Ovary (tissue), 7 donors: ENCODE measurements at regions not wholly inside any gene's neighbourhood (a gene's known extent, or its start where the extent isn't known, plus 50 kb on each side); places are given as distances from the start of the nearest gene placed in this dataset.

Source experiments
- DNase-seq, 5 donors: peaks; one replicate each; pipeline ENCODE4 v3.0.0-alpha.2; 2019 to 2020
- H3K27ac ChIP-seq, 2 donors: fragments of 200-600 bp; one replicate each; pipeline versions ENCODE4 v1.5.1 to v1.8.0; 2019 to 2022
- H3K27me3 ChIP-seq: fragments of 200-600 bp; one replicate; pipeline ENCODE4 v1.8.0; 2022
- H3K36me3 ChIP-seq: fragments of 200-600 bp; sonication (generic); one replicate; pipeline ENCODE4 v1.5.1; 2019
- H3K4me1 ChIP-seq: one replicate; pipeline ENCODE4 v1.8.1; 2013; ENCODE audit warnings: mild to moderate bottlenecking, moderate library complexity; ENCODE audit not compliant: insufficient read depth
- H3K4me3 ChIP-seq: fragments of 200-600 bp; sonication (generic); one replicate; pipeline ENCODE4 v1.5.1; 2017
- H3K9me3 ChIP-seq, 2 donors: fragments of 200-600 bp in 1 of 2; sonication (generic) in 1 of 2; one replicate each; pipeline versions ENCODE4 v1.5.1 to v1.8.1; 2013 to 2019; ENCODE audit warnings: mild to moderate bottlenecking in 1 of 2, moderate library complexity in 1 of 2
- CTCF ChIP-seq, 3 donors: fragments of 450-650 bp in 2 of 3; fragments of 200-600 bp in 1 of 3; IDR thresholded peaks; one replicate each; pipeline versions ENCODE4 v1.5.1 to v1.8.0; 2016 to 2022; ENCODE audit warnings: antibody characterized with exemption in 3 of 3, mild to moderate bottlenecking in 1 of 3
- EP300 ChIP-seq: sonication (generic); formaldehyde crosslinking; IDR thresholded peaks from one replicate; pipeline ENCODE4 v1.6.1; 2017; ENCODE audit warnings: antibody characterized with exemption
- POLR2A ChIP-seq: fragments of 450-650 bp; IDR thresholded peaks from one replicate; pipeline ENCODE4 v1.6.1; 2017; ENCODE audit warnings: antibody characterized with exemption, mild to moderate bottlenecking, moderate library complexity
- WGBS, 3 donors: extraction: QIAGEN DNeasy Blood & Tissue Kit in 1 of 3; methylation state at CpG; one replicate each; pipeline versions ENCODE4 v1.1.5 to v1.1.7; 2013 to 2017; 5-methylcytosine and 5-hydroxymethylcytosine counted together
- intact Hi-C, 4 donors: fragments of 100-400 bp; cut with DNase I; formaldehyde crosslinking; loops; one replicate each; pipeline versions ENCODE4 v1.11.0 to v1.15.1; 2022 to 2023
- donor health status: DM: no; HTN: no; CAD: no; lungs with moderate emphysema.
- donor health status: DM: no; HTN: no; CAD: no.
- donor health status: Bipolar disorder and iron deficiency.
- donor health status: DM: no; HTN: no; CAD: no.
- donor health status: DM: yes; HTN: yes; CAD: no.

- Histone ChIP-seq H3K36me3 (no peaks in the 10 kb centered on the region), H3K27me3 (no peaks in the 10 kb centered on the region), H3K4me1 (no peaks in the 10 kb centered on the region), H3K27ac (no peak overlapping the region), H3K9me3 (no peaks in the 10 kb centered on the region), H3K4me3 (no peak overlapping the region)
- TF ChIP-seq EP300 (no peak), POLR2A (no peak), CTCF (IDR thresholded peaks at IDR 0.05) (no peak)
- 95 to 96% (median 95%) methylated on average over 5 of the region's 5 CpGs for WGBS, 3 donors
- DNase-seq = no peak
- intact Hi-C loops = no loop called here
These were observed 56.3 kb upstream of the GULP1 start for GRCh38 chr2:188235364-188235763.

GRCh38 chr2:188238386-188238785 is 53.3 kb upstream of the GULP1 start:
- intact Hi-C loops = no loop called here
- no peak for DNase-seq
- no peak for TF ChIP-seq CTCF (IDR thresholded peaks at IDR 0.05)
- no peak for TF ChIP-seq POLR2A
- no peak for TF ChIP-seq EP300
- Histone ChIP-seq H3K4me3 (no peak overlapping the region), H3K27me3 (no peaks in the 10 kb centered on the region), H3K27ac (no peak overlapping the region), H3K9me3 (no peaks in the 10 kb centered on the region), H3K36me3 (no peaks in the 10 kb centered on the region), H3K4me1 (no peaks in the 10 kb centered on the region)
- 0 to 74% (median 67%) methylated on average over 1 of the region's 1 CpG for WGBS, 3 donors
